H9 (cell line): ENCODE measurements at regions not wholly inside any gene's neighbourhood (a gene's known extent, or its start where the extent isn't known, plus 50 kb on each side); places are given as distances from the start of the nearest gene placed in this dataset.
A peak's percentile ranks its signal among the peaks of the same experiment; 100 is the strongest.

Source experiments
- DNase-seq: peaks from one replicate; pipeline ENCODE4 v3.0.0-alpha.2; 2017
- H2AFZ ChIP-seq: one replicate; pipeline ENCODE4 v1.6.1; 2013; ENCODE audit warnings: mild to moderate bottlenecking, low read length, control low read depth, moderate library complexity
- H2AK5ac ChIP-seq: 2 replicates; pipeline ENCODE4 v1.6.1; 2013; ENCODE audit warnings: low read length, control low read depth, mixed read lengths; ENCODE audit not compliant: insufficient read length
- H2BK120ac ChIP-seq: one replicate; pipeline ENCODE4 v1.6.1; 2013; ENCODE audit warnings: low read depth, mild to moderate bottlenecking, low read length, control low read depth, inconsistent platforms; ENCODE audit not compliant: poor library complexity, severe bottlenecking
- H2BK12ac ChIP-seq: 2 replicates; pipeline ENCODE4 v1.6.1; 2013; ENCODE audit warnings: low read length, control low read depth, mixed read lengths, low read depth; ENCODE audit not compliant: insufficient read length
- H2BK15ac ChIP-seq: 2 replicates; pipeline ENCODE4 v1.6.1; 2013; ENCODE audit warnings: low read depth, low read length, control low read depth
- H2BK20ac ChIP-seq: one replicate; pipeline ENCODE4 v1.6.1; 2013; ENCODE audit warnings: low read depth, mild to moderate bottlenecking, low read length, control low read depth, inconsistent platforms; ENCODE audit not compliant: poor library complexity, severe bottlenecking
- H2BK5ac ChIP-seq: 2 replicates; pipeline ENCODE4 v1.6.1; 2013; ENCODE audit warnings: low read length, control low read depth, mixed read lengths; ENCODE audit not compliant: insufficient read length
- H3K14ac ChIP-seq: 2 replicates; pipeline ENCODE4 v1.6.1; 2013; ENCODE audit warnings: low read length, control low read depth; ENCODE audit not compliant: insufficient read depth
- H3K18ac ChIP-seq: 2 replicates; pipeline ENCODE4 v1.6.1; 2013; ENCODE audit warnings: low read depth, mild to moderate bottlenecking, mixed read lengths, low read length, control low read depth; ENCODE audit not compliant: insufficient read length
- H3K23ac ChIP-seq: 2 replicates; pipeline ENCODE4 v1.6.1; 2013; ENCODE audit warnings: low read length, control low read depth, mixed read lengths, low read depth; ENCODE audit not compliant: insufficient read length
- H3K23me2 ChIP-seq: 2 replicates; pipeline ENCODE4 v1.6.1; 2013; ENCODE audit warnings: low read depth, mild to moderate bottlenecking, mixed read lengths, low read length, control low read depth; ENCODE audit not compliant: insufficient read length, poor library complexity, severe bottlenecking
- H3K27ac ChIP-seq: 2 replicates; pipeline ENCODE4 v1.5.1; 2013; ENCODE audit warnings: low read length, control low read depth, mixed read lengths, low read depth; ENCODE audit not compliant: insufficient read length
- H3K27me3 ChIP-seq: 2 replicates; pipeline ENCODE4 v1.6.1; 2013; ENCODE audit warnings: low read length, control low read depth, inconsistent platforms; ENCODE audit not compliant: insufficient read depth
- H3K4ac ChIP-seq: 2 replicates; pipeline ENCODE4 v1.6.1; 2013; ENCODE audit warnings: low read depth, mild to moderate bottlenecking, control low read depth, inconsistent platforms, low read length, moderate library complexity
- H3K4me1 ChIP-seq: 2 replicates; pipeline ENCODE4 v1.6.1; 2013; ENCODE audit warnings: low read length, control low read depth, inconsistent platforms; ENCODE audit not compliant: insufficient read depth
- H3K4me2 ChIP-seq: 2 replicates; pipeline ENCODE4 v1.6.1; 2013; ENCODE audit warnings: low read length, control low read depth, mixed read lengths; ENCODE audit not compliant: insufficient read length, insufficient read depth
- H3K56ac ChIP-seq: 2 replicates; pipeline ENCODE4 v1.6.1; 2013; ENCODE audit warnings: low read depth, mild to moderate bottlenecking, mixed read lengths, low read length, control low read depth; ENCODE audit not compliant: insufficient read length
- H3K79me1 ChIP-seq: 2 replicates; pipeline ENCODE4 v1.6.1; 2013; ENCODE audit warnings: low read depth, mild to moderate bottlenecking, moderate library complexity, low read length, control low read depth, inconsistent platforms; ENCODE audit not compliant: insufficient read depth, poor library complexity, severe bottlenecking
- H3K79me2 ChIP-seq: 2 replicates; pipeline ENCODE4 v1.6.1; 2013; ENCODE audit warnings: low read length, control low read depth, inconsistent platforms; ENCODE audit not compliant: insufficient read depth
- H3K9ac ChIP-seq: 2 replicates; pipeline ENCODE4 v1.6.1; 2013; ENCODE audit warnings: low read length, control low read depth, mixed read lengths; ENCODE audit not compliant: insufficient read length; ENCODE audit errors: extremely low read depth
- H3K9me3 ChIP-seq: one replicate; pipeline ENCODE4 v1.6.1; 2013; ENCODE audit warnings: low read depth, low read length, inconsistent platforms; ENCODE audit not compliant: control insufficient read depth
- H3T11ph ChIP-seq: one replicate; pipeline ENCODE4 v1.6.1; 2013; ENCODE audit warnings: mild to moderate bottlenecking, low read length, control low read depth, inconsistent platforms
- H4K20me1 ChIP-seq: one replicate; pipeline ENCODE4 v1.6.1; 2013; ENCODE audit not compliant: control insufficient read depth, insufficient read length, insufficient read depth
- H4K5ac ChIP-seq: 2 replicates; pipeline ENCODE4 v1.6.1; 2013; ENCODE audit warnings: low read depth, mild to moderate bottlenecking, mixed read lengths, low read length, control low read depth; ENCODE audit not compliant: insufficient read length
- H4K8ac ChIP-seq: replicated peaks from 2 replicates; pipeline ENCODE4 v1.6.1; 2013; ENCODE audit warnings: low read length, control low read depth, mixed read lengths, low read depth; ENCODE audit not compliant: insufficient read length
- H4K91ac ChIP-seq: 2 replicates; pipeline ENCODE4 v1.6.1; 2013; ENCODE audit warnings: low read depth, mild to moderate bottlenecking, moderate library complexity, mixed read lengths, low read length, control low read depth; ENCODE audit not compliant: insufficient read length
- H3K27ac Mint-ChIP-seq, 3 experiments: 2 replicates in 2 of 3; 3 replicates in 1 of 3; pipeline ENCODE4 v1.8.0; 2020 to 2021; ENCODE audit warnings: mixed read lengths in 3 of 3, mild to moderate bottlenecking in 1 of 3, moderate library complexity in 1 of 3
- H3K27me3 Mint-ChIP-seq: 2 replicates; pipeline ENCODE4 v1.8.0; 2021; ENCODE audit warnings: low read depth, mild to moderate bottlenecking, moderate library complexity, mixed read lengths
- H3K36me3 Mint-ChIP-seq, 3 experiments: 2 replicates in 2 of 3; 3 replicates in 1 of 3; pipeline ENCODE4 v1.8.0; 2020 to 2021; ENCODE audit warnings: low read depth in 3 of 3, mixed read lengths in 3 of 3; ENCODE audit not compliant: insufficient read depth in 1 of 3
- H3K4me1 Mint-ChIP-seq, 2 experiments: 2 replicates each; pipeline ENCODE4 v1.8.0; 2020; ENCODE audit warnings: mixed read lengths in 2 of 2
- H3K4me3 Mint-ChIP-seq, 2 experiments: 2 replicates in 1 of 2; 3 replicates in 1 of 2; pipeline ENCODE4 v1.8.0; 2020 to 2021; ENCODE audit warnings: mild to moderate bottlenecking in 2 of 2, mixed read lengths in 2 of 2, moderate library complexity in 1 of 2
- H3K9me3 Mint-ChIP-seq, 2 experiments: 2 replicates in 1 of 2; 3 replicates in 1 of 2; pipeline ENCODE4 v1.8.0; 2020; ENCODE audit warnings: mild to moderate bottlenecking in 2 of 2, mixed read lengths in 2 of 2, moderate library complexity in 1 of 2
- WGBS: extraction: QIAGEN DNeasy Blood & Tissue Kit; methylation state at CpG from one replicate; pipeline ENCODE4 v1.1.7; 2013; ENCODE audit warnings: missing lambda C conversion rate, low lambda C conversion rate, mixed read lengths; ENCODE audit not compliant: insufficient read length; ENCODE audit errors: extremely low coverage; 5-methylcytosine and 5-hydroxymethylcytosine counted together
- TF ChIP-seq, protein P1 (sequence below): fragments of 200-600 bp; sonication (generic); conservative IDR thresholded peaks from 3 replicates; pipeline ENCODE4 v1.8.0; 2021; ENCODE audit warnings: antibody characterized with exemption, mild to moderate bottlenecking

DNA sequence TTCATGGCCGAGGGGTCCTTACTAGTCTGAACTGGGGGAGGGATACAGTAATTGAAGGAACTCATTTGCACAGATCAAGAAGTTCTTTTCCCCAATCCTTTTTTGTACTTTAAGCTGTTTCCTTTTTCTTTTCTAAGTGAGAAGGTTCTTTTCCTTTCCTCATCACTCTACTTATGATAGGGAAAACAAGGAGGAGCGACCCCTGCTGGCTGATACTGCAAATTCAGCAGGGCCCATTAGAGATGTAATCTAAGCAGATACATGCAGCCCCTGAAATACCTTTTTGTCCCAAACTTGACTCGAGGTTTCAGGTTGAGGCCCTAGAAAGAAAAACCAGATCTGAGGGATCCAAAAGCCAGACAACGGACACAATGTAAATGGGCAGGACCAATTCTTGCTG is 305.5 kb downstream of the DNAJB9 start:
- Histone ChIP-seq H4K91ac (no peak overlapping the region), H3K4me1 (no peaks in the 10 kb centered on the region), H2BK20ac (no peak overlapping the region), H2BK12ac (no peak overlapping the region), H3K23me2 (no peaks in the 10 kb centered on the region), H4K5ac (no peak overlapping the region), H3K56ac (no peak overlapping the region), H3K23ac (no peak overlapping the region), H3K27ac (no peak overlapping the region), H3K4me2 (no peak overlapping the region), H3K79me1 (no peaks in the 10 kb centered on the region), H3K79me2 (no peaks in the 10 kb centered on the region), H2AFZ (no peak overlapping the region), H2BK120ac (no peak overlapping the region), H3T11ph (no peak overlapping the region), H4K8ac (no peak overlapping the region), H3K9me3 (peaks cover 7% of the 10 kb centered on the region), H3K27me3 (no peaks in the 10 kb centered on the region), H2BK5ac (no peak overlapping the region), H3K9ac (no peak overlapping the region), H2BK15ac (no peak overlapping the region), H3K14ac (no peak overlapping the region), H3K18ac (no peak overlapping the region), H2AK5ac (no peak overlapping the region), H3K4ac (no peak overlapping the region), H4K20me1 (no peaks in the 10 kb centered on the region)
- Mint-ChIP-seq H3K27ac (peak overlapping the region in 1 of 3 experiments; percentile 40; a peak in 1 of 7 replicates), H3K36me3 (peaks cover 6 to 21% (median 10%) of the 10 kb centered on the region in 3 experiments; a peak in 6 of 7 replicates), H3K4me3 (no peak overlapping the region), H3K27me3 (peaks cover 1% of the 10 kb centered on the region; the same call in 1 of the 2 replicates), H3K4me1 (no peaks in the 10 kb centered on the region), H3K9me3 (peaks cover 34 to 41% of the 10 kb centered on the region in 2 experiments)
- TF ChIP-seq, protein P1, sequence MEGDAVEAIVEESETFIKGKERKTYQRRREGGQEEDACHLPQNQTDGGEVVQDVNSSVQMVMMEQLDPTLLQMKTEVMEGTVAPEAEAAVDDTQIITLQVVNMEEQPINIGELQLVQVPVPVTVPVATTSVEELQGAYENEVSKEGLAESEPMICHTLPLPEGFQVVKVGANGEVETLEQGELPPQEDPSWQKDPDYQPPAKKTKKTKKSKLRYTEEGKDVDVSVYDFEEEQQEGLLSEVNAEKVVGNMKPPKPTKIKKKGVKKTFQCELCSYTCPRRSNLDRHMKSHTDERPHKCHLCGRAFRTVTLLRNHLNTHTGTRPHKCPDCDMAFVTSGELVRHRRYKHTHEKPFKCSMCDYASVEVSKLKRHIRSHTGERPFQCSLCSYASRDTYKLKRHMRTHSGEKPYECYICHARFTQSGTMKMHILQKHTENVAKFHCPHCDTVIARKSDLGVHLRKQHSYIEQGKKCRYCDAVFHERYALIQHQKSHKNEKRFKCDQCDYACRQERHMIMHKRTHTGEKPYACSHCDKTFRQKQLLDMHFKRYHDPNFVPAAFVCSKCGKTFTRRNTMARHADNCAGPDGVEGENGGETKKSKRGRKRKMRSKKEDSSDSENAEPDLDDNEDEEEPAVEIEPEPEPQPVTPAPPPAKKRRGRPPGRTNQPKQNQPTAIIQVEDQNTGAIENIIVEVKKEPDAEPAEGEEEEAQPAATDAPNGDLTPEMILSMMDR: peak; percentile 74
- peak; percentile 41 for DNase-seq
- WGBS: no CpG with 5 or more reads among the region's 4 CpGs
